Urothelium cell line (cell line): ENCODE measurements at regions not wholly inside any gene's neighbourhood (a gene's known extent, or its start where the extent isn't known, plus 50 kb on each side); places are given as distances from the start of the nearest gene placed in this dataset.
"Not testable (repeated sequence)": the region's sequence is repeated elsewhere in the genome, so short reads cannot be mapped to it uniquely, and the experiment has no call there.

ENCODE experiments used
- DNase-seq: peaks from one replicate; pipeline ENCODE4 v3.0.0; 2011; ENCODE audit warnings: low spot score, mixed read lengths
- FAIRE-seq: peaks from 2 replicates; lab custom pipeline; 2011; peaks lifted over from hg19 to GRCh38; lab: Jason Lieb, UNC

DNA sequence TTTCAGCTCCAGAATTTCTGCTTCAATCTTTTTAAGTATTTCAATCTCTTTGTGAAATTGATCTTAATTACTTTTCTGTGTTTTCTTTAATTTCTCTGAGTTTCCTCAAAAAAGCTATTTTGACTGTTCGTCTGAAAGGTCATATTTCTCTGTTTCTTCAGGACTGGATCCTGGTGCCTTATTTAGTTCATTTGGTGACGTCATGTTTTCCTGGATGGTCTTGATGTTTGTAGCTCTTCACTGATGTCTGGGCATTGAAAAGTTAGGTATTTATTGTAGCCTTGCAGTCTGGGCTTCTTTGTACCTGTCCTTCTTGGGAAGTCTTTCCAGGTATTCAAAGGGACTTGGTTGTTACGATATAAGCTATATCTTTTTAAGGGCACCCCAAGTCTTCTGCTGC is 998.7 kb downstream of the NCAM2 start:
- DNase-seq = no peak
- FAIRE-seq = no peak

DNA sequence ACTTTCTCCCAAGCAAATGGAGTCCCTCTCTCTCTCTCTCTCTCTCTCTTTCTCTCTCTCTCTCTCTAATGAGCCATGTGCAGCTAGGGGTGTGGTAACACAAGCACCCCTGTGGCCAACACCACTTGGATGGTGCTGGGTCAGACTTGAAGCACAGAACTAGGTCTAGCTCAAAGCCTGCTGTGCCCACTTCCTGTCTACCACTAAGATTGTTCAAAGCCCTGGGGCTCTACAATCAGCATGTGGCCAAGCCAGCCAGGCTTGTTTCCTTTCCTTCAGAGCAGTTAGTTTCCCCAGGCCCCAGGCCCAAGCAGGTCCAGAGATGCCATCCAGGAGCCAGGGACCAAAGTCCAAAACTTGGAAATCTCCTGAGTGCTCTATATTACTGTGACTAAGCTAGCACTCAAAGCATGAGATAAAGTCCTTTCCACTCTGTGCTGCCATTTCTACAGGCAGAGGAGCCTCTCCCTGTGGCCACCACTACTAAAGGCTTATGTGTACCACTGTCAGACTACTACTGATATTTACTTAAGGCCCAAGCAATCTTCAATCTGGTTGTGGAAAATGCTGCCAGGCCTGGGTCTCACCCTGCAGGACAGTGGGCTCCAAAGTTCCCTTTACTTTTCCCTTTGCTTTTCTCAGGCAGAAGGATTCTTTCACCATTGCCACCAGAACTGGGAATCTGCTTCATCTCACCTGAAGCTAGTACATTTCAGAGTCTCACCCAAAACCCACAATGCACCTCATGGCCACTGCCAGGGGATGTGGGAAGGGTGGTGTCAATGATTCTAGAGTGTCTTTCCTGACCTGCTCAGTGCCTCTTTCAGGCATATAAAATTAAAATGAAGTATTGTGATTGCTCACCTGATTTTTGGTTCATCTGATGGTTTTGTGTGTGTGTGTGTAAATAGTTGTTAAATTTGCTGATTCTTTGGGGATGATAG is 999.5 kb downstream of the NCAM2 start:
- DNase-seq (no peak), FAIRE-seq (no peak)

DNA sequence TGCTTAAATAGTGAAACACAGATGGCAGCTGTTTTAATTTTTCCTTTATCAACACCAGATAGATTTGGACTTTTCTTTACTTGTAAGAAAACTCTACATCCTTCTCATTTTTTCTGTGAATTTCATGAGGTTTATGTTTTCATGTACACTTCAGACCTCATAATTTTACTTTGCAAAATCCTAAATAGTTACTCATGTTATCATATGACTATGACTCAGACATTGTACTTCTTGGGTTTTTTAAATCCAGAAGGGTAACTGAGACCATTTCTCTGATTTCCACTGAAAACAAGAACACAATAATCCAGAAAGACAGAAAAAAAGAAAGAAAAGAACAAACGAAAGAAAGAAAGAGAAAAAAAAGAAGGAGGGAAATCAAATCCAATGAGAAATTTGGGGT is 1021.6 kb downstream of the NCAM2 start:
- no peak for DNase-seq
- FAIRE-seq = no peak

DNA sequence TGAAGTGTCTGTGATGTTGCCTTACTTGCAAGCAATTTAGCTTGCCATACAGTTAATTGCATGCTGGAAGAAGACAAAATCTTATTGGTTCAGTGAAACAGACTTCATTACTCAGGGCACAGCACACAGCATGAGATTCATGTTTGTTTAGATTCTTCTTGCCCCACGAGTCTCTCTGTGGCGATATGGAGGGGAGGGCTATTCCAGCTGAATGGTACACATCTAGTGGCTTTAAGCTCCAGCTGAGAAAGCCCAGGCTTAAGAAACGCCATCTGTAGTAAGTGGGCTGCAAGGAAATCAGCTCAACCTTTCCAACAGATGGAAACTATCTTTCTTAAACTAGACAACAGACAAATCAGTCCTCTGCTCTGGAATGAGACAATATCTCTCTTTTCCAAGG is 1022.0 kb downstream of the NCAM2 start:
- no peak for DNase-seq
- no peak for FAIRE-seq

DNA sequence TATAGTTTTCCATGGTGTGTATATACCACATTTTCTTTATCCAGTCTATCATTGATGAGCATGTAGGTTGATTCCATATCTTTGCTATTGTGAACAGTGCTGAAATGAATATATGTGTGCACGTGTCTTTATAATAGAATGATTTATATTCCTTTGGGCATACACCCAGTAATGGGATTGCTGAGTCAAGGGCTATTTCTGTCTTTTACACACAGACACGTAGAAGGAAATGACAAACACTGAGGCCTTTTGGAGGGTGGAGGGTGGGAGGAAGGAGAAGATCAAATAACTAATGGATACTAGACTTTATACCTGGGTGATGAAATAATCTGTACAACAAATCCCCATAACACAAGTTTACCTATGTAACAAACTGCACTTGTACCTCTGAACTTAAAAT is 1025.7 kb downstream of the NCAM2 start:
- FAIRE-seq, DNase-seq: not testable (repeated sequence)

GRCh38 chr21:22044431-22044830 is 1046.2 kb downstream of the NCAM2 start:
- FAIRE-seq (no peak), DNase-seq (no peak)

- DNase-seq (no peak), FAIRE-seq (no peak)
Observed at GRCh38 chr21:22046576-22046975, 1048.4 kb downstream of the NCAM2 start.

DNA sequence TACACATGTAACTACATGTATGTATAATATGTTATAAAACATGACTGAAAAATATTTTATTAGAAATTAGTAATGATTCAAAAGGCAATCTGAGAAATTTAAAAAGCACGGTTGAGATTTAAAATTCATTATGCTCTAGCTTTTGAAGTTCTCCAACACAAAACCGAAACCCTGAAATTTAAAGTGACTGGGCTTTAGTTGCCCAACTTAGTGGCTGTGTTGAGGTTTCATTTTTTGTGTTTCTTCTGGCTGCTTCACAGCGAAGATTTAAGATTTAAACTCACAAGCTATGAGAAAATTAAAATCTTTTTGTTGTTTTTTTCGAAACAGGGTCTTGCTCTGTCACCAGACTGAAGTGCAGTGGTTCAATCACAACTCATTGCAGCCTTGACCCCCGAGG is 1058.7 kb downstream of the NCAM2 start:
- FAIRE-seq (no peak), DNase-seq (no peak)

DNA sequence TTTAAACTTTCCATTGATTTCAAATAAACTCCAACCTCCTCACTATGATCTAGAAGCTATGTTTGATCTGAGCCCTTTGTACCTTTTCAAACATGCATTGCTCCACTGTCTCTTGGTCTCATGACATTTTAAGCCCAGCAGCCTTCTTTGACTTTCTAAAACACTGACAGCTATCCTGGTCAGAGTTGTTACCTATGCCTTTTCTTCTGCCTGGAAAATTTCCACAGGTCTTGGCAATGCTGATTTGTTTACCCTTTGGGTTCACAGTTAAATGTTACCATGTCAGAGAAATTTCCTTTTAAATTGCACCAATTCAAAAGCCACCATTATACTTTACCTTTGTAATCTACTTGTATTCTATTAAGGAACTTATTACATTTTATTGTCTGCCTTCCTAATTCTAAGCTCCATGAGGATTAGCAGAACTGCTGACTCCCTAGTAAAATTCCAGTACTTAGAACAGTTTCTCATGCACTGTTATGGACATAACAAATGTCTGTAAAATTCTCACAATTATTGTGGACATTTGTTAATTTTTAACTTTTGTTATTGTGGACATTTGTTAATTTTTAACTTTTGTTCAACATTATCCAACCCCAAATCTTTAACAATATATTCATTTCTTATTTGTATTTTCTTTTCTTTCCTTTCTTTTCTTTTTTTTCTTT is 1064.4 kb downstream of the NCAM2 start:
- FAIRE-seq (no peak), DNase-seq (no peak)

DNA sequence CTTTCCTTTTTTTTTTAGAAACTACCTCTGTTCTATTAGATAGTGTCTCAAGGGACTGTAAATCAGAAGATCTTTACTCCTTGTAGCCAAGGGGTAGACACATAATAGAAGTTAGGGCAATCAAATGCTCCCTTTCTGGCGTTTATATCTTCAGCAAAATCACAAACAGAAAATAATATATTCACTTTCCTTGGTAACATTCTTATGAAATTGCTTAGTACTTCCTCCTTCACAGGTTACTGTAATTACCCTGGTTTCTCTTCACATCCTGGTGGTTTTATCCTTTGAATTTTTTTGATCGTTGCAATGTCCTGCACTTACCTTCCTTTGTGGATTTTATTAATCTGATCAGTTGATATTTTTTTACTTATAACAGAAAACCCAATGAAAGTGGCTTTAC is 1064.9 kb downstream of the NCAM2 start:
- DNase-seq (no peak), FAIRE-seq (no peak)

DNA sequence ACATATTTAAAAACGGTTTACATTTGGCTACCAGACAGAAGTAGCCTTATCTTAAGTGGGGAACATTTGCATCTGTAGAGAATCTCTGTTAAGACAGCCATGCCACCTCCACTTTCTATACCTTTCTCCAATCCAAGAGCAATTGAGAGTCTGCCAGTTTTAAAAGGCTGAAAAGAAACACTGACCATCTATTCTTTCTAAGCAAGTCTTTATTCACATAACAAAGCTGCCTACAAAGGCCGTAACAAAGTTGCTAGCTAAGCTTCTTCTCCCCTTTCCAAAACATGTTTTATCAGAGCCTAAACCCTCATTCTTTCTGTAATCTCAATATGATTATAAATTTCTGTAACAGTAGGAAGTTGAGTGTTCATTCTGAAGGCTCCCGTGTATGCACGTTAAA is 1078.3 kb downstream of the NCAM2 start:
- no peak for FAIRE-seq
- DNase-seq = no peak

GRCh38 chr21:22083899-22084298 is 1085.7 kb downstream of the NCAM2 start:
- DNase-seq (no peak), FAIRE-seq (no peak)

GRCh38 chr21:22096314-22096713 is 1098.1 kb downstream of the NCAM2 start:
- DNase-seq (no peak), FAIRE-seq (no peak)

- DNase-seq = no peak
- no peak for FAIRE-seq
Observed at GRCh38 chr21:22106720-22107410, 1108.7 kb downstream of the NCAM2 start.

DNA sequence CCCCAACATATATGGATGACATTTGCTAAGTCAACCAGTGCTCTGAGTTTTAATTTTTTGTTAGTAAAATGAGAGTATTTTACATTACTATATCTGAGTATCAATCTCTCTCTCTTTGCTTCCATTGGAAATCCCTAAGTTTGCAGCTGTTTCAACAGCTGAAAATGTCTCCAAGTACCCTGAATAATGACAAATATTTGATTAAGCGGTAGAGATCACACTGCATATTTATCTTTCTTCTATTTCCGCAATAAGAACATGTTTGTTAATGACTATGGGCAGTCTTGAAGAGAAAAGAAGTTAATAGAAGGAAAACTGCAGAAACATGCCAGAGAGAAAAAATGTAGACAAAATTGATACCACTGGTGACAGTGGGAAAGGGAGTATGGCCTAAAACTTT is 1117.5 kb downstream of the NCAM2 start:
- FAIRE-seq (no peak), DNase-seq (no peak)

- no peak for FAIRE-seq
- peak; percentile 6 for DNase-seq
Observed at GRCh38 chr21:22120616-22121266, 1122.5 kb downstream of the NCAM2 start.

DNA sequence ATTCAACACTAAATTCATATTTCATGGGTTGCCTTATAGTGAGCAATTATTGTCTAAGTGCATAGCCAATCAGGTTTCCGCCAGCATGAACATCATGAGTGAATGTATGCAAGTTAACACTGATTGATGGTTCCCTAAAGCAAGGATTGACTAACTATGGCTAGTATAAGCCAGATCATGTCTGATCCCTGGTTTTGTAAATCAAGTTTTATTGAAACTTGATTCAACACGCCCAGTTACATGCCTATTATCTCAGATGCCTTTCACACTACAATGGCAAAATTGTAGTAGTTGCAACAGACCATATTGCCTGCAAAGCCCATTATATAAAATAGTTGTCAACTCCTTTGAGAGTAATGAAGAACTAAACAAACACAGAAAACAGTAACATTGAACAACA is 1127.4 kb downstream of the NCAM2 start:
- no peak for FAIRE-seq
- no peak for DNase-seq

DNA sequence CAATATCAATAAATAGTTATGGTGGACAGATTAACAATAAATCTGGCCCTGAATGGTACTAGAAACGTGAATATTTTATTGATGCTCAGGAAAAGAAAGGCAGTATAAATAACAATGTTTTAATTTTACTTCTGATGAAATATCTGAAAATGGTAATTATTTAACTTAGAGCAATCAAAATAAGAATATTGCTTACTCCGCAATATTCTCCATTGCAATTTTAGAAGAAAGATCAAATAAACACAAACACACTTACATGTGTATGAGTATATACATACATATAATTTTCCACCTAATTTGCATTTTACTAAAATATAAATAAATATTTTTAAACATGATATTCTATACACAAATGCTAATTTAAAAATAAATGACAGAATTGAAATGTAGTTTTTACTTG is 1130.5 kb downstream of the NCAM2 start:
- FAIRE-seq (no peak), DNase-seq (no peak)

DNA sequence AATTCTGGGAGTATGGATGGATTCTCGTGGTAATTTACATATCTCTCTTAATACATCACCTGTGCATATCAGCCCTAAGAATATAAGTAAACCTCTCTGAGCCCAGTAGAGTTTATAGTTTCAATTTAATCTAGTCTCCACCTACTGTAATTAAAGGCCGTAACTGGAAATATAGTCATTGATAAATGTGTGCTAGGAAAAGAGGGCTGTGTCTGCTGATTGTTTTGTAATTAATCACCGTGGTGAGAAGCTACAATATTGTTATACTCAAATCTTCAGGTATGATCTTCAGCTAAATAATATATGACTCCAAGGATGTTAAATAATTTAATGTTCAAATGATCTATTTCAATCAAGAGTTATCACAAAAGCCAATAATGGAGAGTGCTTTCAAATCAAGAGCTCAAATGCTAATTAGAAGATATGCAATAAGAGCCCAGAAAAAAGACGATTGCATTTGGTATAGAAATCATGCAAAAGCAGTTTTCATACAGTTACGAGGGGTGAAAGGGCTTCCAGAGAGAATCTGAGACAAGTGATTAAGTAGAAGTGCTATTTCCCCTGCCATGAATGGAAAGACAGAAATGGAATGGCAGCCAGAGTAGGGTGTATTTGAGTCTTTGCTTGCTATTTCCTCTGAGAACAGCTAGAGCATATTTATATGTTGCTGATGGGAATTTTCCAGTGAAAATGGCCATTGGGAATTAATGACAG is 1134.3 kb downstream of the NCAM2 start:
- DNase-seq (no peak), FAIRE-seq (no peak)

GRCh38 chr21:22136740-22137139 is 1138.5 kb downstream of the NCAM2 start:
- DNase-seq = no peak
- no peak for FAIRE-seq
